ENCODE measurements at regions not wholly inside any gene's neighbourhood (a gene's known extent, or its start where the extent isn't known, plus 50 kb on each side); places are given as distances from the start of the nearest gene placed in this dataset.

DNA sequence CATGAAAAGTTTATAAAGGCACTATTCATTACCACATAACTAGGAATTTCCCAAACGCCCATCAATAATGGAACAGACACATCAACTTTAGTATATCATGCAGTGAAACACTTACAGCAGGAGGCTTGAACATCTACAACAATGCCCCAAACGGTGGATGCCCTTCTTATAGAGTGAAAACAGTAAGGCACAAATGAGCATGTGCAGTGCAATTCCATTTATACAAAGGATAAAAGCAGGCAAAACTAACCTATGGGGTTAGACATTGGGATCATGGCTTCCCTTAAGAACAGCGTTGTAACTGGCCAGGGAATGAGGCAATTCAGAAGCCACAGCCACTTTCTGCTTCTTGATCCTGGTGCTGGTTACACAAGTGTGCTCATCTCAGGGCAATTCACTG lies 1363.0 kb downstream of the TBC1D22A start:
- no peak for TF ChIP-seq GATA2 (IDR thresholded peaks at IDR 0.05; ENCODE audit: low read depth, low read length)
- TF ChIP-seq GATA3 (IDR thresholded peaks at IDR 0.05; ENCODE audit: low read depth, low read length) = no peak

DNA sequence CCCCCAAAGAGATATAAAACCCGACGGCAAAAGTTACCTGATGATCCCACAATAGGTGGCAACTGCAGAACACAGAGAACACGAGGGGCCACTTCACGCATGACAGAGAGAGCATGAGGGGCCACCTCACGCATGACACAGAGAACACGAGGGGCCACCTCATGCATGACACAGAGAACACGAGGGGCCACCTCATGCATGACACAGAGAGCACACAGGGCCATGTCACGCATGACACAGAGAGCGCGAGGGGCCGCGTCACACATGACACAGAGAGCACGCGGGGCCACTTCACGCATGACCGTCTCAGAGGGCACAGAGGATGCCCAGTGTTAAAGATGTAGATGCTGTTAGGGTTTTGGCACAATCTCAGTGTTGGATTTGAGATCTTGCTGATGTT lies 1359.5 kb downstream of the TBC1D22A start:
- TF ChIP-seq GATA3 (IDR thresholded peaks at IDR 0.05; ENCODE audit: low read depth, low read length) (no peak), GATA2 (IDR thresholded peaks at IDR 0.05; ENCODE audit: low read depth, low read length) (no peak)

DNA sequence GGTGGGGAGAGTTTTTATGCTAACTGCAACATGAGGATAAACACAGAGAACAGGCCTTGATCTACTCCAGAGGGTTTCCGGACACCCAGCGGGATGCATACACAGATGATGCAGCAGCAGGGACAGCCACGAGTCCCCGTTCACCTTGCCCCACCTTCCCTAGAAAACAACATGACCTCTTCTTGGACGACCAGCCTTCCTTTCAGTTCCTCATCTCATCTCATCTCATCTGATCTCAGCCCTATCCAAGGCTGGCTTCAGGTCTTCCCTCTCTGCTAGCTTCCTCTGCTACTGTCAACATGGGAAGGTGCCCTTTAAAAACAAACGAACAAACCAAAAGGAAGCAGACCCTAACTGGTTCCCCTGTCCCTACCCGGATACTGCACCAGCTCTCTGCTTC lies 1356.2 kb downstream of the TBC1D22A start:
- TF ChIP-seq GATA3 (IDR thresholded peaks at IDR 0.05; ENCODE audit: low read depth, low read length) (no peak), GATA2 (IDR thresholded peaks at IDR 0.05; ENCODE audit: low read depth, low read length) (no peak)

DNA sequence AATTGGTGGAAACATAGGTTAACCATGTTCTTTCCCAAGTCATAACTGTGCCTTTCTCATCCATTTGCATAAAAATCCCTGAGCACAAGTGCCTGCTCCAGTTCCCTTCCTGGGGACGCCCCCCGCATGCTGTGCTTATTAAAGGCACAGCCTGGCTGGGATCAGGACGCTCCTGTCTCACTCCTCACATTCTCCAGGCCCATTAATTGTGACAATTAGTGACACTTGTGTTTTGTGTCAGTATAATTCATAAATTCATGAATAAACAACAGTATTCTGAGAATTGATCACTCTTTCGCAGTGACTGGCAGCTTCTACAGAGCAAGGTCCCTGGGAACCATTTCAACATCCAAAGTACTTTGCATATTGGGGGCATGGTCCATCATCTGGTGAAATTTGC lies 1354.4 kb downstream of the TBC1D22A start:
- no peak for TF ChIP-seq GATA2 (IDR thresholded peaks at IDR 0.05; ENCODE audit: low read depth, low read length)
- no peak for TF ChIP-seq GATA3 (IDR thresholded peaks at IDR 0.05; ENCODE audit: low read depth, low read length)

DNA sequence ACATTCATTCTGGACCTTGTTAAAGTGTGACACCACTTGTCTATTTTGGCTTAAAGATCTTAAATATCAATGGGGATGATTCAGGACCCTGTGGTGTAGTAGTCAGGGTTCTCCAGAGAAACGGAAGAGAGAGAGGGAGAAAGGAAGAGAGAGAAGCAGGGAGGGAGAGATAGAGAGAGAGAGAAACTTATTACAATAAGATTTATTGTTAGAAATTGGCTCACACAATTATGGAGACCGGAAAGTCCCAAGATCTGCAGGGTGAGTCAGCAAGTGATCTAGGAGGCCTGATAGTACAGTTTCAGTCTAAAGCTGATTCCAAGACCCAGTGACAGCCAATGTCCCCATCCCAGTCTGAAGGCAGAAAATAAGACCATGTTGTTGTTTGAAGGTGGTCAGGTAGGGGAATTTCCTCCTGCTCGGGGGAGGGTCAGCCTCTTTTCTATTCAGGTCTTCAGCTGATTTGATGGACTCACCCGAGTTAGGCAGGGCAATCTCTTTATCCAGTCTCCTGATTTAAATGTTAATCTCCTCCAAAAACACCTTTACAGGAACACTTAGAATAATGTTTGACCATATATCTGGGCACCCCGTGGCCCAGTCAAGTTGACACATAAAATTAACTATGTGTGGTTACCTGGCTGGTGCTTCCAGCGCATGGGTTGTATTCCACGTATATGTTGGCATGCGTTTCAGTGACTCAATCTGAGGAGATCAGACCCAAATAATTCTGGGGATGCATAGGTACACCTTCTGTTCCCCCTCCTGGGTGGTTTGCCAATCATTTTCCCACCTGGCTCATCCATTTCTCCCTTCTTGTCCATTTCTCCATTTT lies 1350.5 kb downstream of the TBC1D22A start:
- TF ChIP-seq GATA3 (IDR thresholded peaks at IDR 0.05; ENCODE audit: low read depth, low read length) (no peak), GATA2 (IDR thresholded peaks at IDR 0.05; ENCODE audit: low read depth, low read length) (no peak)

DNA sequence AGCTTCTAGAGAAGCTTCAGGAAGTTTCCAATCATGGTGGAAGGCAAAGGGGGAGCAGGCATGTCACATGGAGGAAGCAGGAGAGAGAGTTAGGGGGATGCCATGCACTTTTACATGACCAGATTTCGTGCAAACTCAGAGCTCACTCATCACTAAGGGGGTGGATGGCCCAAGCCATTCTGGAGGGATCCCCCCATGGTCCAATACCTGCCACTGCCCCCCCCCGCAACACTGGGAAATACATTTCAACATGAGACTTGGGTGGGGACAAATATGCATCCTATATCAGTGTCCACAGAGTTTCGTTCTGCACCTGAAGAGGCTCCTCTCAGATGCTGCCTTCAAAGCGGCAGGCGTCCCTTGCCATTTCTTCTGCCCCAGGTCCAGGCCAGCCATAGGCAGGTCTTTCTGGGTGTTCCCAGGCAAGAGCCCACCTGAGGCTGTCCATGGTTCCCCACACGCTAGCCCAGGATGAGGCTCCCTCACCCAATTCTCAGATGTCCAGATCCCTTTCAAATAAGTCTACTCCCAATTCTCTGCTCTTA lies 1344.3 kb downstream of the TBC1D22A start:
- TF ChIP-seq GATA3 (IDR thresholded peaks at IDR 0.05; ENCODE audit: low read depth, low read length) (no peak), GATA2 (IDR thresholded peaks at IDR 0.05; ENCODE audit: low read depth, low read length) (no peak)

DNA sequence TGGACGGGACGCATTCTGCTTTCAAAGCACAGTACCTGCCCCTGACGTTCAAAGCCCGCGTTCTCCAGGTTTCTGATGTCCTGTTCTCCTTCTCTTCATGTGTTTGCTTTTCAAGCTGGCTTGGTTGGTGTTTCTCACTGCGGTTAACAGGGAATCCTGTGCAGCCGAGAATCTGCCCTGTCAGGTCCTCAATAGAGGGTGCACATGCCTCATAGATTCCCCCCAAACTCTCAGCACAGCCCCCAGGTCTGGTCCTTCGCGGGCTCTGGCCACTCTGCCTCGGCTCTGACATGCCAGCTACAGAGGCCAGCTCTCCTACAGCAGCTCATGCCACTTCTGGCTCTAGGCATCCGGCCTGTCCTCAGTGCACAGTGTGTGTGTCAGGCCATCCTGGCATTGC lies 1343.8 kb downstream of the TBC1D22A start:
- TF ChIP-seq GATA2 (IDR thresholded peaks at IDR 0.05; ENCODE audit: low read depth, low read length) (no peak), GATA3 (IDR thresholded peaks at IDR 0.05; ENCODE audit: low read depth, low read length) (no peak)

DNA sequence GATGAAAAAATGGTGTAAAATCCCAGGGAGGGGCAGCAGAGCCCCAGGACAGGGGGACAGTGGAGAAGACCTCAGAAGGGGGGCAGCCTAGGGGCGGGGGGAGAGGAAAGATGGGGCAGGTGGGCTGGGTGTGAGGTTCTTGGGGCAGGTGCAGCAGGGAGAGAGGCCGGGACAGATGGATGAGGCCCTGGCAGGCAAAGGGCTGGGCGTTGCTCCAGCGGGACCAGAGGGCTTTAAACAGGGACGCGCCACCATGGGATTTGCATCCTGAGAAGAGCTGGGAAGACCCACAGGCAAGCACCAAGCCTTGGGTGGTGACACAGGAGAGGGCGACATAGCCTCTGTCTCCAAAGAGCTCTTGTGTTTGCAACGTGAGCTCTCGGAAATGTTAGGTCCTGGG lies 1342.8 kb downstream of the TBC1D22A start:
- TF ChIP-seq GATA2 (IDR thresholded peaks at IDR 0.05; ENCODE audit: low read depth, low read length) (no peak), GATA3 (IDR thresholded peaks at IDR 0.05; ENCODE audit: low read depth, low read length) (no peak)

DNA sequence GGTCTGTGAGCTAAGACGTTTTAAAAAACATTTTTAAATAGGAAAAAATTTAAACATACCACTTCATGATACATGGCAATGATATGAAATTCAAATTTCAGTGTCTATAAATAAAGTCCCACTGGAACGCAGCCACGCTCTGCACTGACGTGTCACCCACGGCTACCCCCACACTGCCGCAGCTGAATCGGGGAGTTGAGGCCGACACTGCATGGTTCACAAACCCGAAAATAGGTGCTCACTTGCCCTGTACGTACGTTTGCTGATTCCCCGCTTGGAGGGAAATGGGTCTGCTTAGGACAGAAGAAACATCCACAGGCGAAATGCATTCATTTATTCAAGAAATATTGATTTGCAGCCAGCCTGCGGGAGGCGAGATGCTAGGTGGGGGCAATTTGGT lies 1342.3 kb downstream of the TBC1D22A start:
- TF ChIP-seq GATA2 (IDR thresholded peaks at IDR 0.05; ENCODE audit: low read depth, low read length) (no peak), GATA3 (IDR thresholded peaks at IDR 0.05; ENCODE audit: low read depth, low read length) (no peak)

DNA sequence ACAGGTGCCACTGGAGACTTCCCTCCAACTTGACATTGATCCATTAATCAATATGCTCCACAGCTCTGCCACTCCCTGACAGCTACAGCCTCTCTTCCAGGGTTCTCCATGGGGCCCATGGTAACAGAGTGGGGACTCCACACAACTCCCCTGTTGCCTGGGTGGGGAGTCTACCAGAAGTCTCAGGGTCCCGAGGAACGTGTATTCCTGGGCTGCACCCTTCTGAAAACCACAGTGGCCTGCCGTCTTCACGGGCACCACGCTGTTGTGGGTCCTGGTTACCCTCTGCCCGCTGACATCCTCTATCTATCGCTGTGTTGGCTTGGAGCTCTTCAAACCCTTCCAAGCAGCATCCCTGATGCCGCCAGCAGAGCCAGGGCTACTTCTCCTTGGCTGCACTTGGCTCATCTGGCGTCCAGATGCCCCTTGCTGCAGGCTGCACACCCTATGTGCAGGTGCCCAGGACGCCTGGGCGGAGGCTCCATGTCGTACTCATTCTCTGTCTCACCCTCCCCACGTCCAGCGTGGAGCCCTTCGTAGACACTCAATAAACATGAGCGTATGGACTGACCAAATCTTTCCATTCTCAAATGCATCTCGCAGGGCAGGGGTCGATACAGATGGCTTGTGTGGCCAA lies 1341.8 kb downstream of the TBC1D22A start:
- TF ChIP-seq GATA2 (IDR thresholded peaks at IDR 0.05; ENCODE audit: low read depth, low read length) (no peak), GATA3 (IDR thresholded peaks at IDR 0.05; ENCODE audit: low read depth, low read length) (no peak)

DNA sequence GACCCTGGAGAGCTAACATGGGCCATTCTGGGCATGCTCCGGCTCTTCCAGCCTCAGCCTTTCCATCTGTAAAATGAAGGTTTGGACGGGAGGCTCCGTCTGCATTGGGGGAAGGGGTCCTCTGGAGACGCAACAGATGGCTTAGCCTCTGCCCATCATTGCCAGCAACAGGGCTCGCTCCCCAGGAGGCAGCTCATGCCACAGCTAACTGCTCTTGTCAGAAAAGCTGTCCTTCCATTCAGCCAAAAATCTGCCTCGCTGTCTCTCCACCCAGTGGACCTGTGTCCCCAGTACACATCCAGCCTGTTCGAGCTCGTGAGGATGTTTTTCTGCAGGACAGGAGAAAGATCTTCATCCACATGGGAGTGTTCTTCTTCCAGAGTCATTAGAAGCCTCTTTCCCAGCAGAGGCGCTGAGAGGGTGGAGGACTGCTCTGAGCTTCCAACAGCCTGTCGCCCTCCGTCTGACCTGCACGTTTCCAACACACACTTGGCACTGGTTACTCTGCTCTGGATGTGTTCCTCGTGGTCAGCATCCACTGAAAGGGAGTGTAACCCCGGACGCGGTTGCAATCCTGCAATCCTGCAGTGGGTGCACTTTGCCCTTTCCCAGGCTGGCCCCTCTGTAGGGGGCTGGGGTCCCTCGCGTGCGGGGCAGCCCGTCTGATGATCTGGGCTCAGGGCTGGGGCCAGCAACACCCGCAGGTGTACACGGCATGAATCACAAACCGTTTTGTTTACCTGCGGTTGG lies 1340.9 kb downstream of the TBC1D22A start:
- TF ChIP-seq GATA3 (IDR thresholded peaks at IDR 0.05; ENCODE audit: low read depth, low read length) = no peak
- no peak for TF ChIP-seq GATA2 (IDR thresholded peaks at IDR 0.05; ENCODE audit: low read depth, low read length)

DNA sequence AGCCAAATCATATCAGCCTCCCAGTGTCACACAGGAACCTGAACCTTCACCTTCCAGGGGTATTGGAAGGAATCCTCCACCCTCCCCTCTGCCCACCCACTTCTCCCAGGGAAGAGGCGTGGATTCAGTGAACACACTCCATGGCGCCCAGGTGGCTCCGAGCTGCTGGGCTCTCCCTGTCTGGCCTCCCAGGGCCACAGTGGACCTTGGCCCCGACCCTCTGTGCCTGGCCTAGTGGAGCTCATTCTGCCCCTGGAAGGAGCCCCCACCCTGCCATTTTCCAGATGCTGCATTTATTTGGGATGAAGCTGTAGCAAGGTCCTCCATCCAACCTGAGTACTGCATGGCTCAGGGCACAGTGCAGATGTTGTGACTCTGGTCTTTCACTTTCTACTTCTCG lies 1340.1 kb downstream of the TBC1D22A start:
- TF ChIP-seq GATA3 (IDR thresholded peaks at IDR 0.05; ENCODE audit: low read depth, low read length) (no peak), GATA2 (IDR thresholded peaks at IDR 0.05; ENCODE audit: low read depth, low read length) (no peak)

DNA sequence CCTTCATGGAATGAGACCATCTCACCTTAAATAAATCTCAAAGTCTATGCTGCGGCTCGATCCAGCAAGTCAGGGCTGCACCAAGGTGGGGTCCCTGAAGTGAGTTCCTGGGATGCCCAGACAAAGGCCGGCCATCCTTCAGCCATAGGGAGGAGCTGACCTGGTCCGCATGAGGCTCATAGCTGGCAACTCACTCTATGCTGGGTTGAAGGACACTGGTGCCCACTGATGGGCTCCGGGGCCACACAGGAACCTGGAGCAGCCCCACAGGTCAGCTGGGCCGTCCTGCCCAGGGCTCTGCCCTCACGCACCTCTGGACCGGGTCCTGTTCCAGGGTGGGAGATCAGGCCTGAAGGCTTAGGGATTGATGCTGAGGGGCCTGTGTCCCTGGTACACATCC lies 1339.3 kb downstream of the TBC1D22A start:
- no peak for TF ChIP-seq GATA3 (IDR thresholded peaks at IDR 0.05; ENCODE audit: low read depth, low read length)
- no peak for TF ChIP-seq GATA2 (IDR thresholded peaks at IDR 0.05; ENCODE audit: low read depth, low read length)

DNA sequence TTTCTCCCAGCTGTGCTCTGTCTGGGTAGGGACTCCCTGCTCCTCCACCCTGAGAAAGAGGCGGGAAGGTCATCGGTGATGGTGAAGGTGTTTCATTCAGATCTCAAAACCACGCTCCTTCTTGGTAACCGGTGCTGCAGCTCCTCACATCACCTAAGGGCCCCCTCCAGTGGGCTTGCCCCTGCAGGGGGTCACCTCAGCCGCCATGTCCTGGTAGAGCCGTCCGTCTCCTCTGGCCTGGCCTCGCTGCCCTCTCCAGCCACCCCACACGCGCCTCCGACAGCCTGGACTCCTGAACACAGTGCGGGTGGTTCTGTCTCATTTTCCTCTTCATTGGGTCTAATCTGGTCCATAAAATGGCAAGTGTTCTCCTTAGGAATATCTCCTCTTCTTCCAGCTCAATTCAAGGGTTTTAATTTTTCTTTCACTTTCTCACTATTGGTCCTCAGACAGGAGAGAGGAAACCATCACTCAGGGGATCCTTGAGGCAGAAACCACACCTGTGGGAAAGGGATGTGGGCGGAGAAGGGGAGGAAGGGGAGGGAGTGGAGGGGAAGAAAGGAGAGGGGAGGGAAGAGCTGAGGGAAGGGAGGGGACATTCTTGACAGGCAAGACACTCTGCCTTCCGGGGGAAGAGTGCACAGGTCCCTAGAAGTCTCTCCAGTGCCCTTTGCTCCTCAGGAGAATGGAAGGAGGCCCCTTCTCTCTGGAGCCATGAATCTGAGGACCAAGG lies 1338.4 kb downstream of the TBC1D22A start:
- no peak for TF ChIP-seq GATA3 (IDR thresholded peaks at IDR 0.05; ENCODE audit: low read depth, low read length)
- no peak for TF ChIP-seq GATA2 (IDR thresholded peaks at IDR 0.05; ENCODE audit: low read depth, low read length)
